C1 segment of cervical spinal cord (tissue), 14 donors: ENCODE measurements at regions not wholly inside any gene's neighbourhood (a gene's known extent, or its start where the extent isn't known, plus 50 kb on each side); places are given as distances from the start of the nearest gene placed in this dataset.

Source experiments
- DNase-seq, 14 donors: peaks; one replicate each; lab custom pipeline; 2025; lab: John Stamatoyannopoulos, UW

- DNase-seq = no peak
These were observed 969.9 kb upstream of the EPHA7 start for GRCh38 chr6:94389218-94389617.

- DNase-seq = peak in 1 of 14 donors; percentile 1
These were observed 958.5 kb upstream of the EPHA7 start for GRCh38 chr6:94377835-94378234.

- DNase-seq = no peak
These were observed 957.5 kb upstream of the EPHA7 start for GRCh38 chr6:94376876-94377275.

GRCh38 chr6:94372229-94372628, 952.9 kb upstream of the EPHA7 start:
- DNase-seq = peak in 7 of 14 donors; percentile 1 to 23 (median 13)

- DNase-seq = no peak
These were observed 948.0 kb upstream of the EPHA7 start for GRCh38 chr6:94367316-94367715.

- no peak for DNase-seq
These were observed 942.9 kb upstream of the EPHA7 start for GRCh38 chr6:94362061-94362864.

GRCh38 chr6:94361304-94362060, 942.1 kb upstream of the EPHA7 start:
- DNase-seq = no peak

GRCh38 chr6:94357381-94357980, 938.1 kb upstream of the EPHA7 start:
- DNase-seq = no peak

GRCh38 chr6:94350833-94351232, 931.5 kb upstream of the EPHA7 start:
- DNase-seq = no peak

GRCh38 chr6:94349227-94349626, 929.9 kb upstream of the EPHA7 start:
- no peak for DNase-seq

- no peak for DNase-seq
These were observed 925.5 kb upstream of the EPHA7 start for GRCh38 chr6:94344866-94345265.

GRCh38 chr6:94341173-94341572, 921.8 kb upstream of the EPHA7 start:
- DNase-seq = no peak

GRCh38 chr6:94323853-94324252, 904.5 kb upstream of the EPHA7 start:
- no peak for DNase-seq

- DNase-seq = peak in 1 of 14 donors; percentile 80
These were observed 881.2 kb upstream of the EPHA7 start for GRCh38 chr6:94300424-94301144.

GRCh38 chr6:94289131-94289530, 869.8 kb upstream of the EPHA7 start:
- DNase-seq = no peak

- no peak for DNase-seq
These were observed 858.8 kb upstream of the EPHA7 start for GRCh38 chr6:94278146-94278545.

- DNase-seq = no peak
These were observed 853.0 kb upstream of the EPHA7 start for GRCh38 chr6:94272327-94272726.

- DNase-seq = peak in 4 of 14 donors; percentile 0 to 91 (median 9)
These were observed 851.0 kb upstream of the EPHA7 start for GRCh38 chr6:94270091-94270948.

- peak in 1 of 14 donors; percentile 21 for DNase-seq
These were observed 849.9 kb upstream of the EPHA7 start for GRCh38 chr6:94269256-94269655.

- DNase-seq = no peak
These were observed 841.4 kb upstream of the EPHA7 start for GRCh38 chr6:94260765-94261164.

GRCh38 chr6:94254689-94255088, 835.3 kb upstream of the EPHA7 start:
- no peak for DNase-seq
